ENCODE measurements at regions not wholly inside any gene's neighbourhood (a gene's known extent, or its start where the extent isn't known, plus 50 kb on each side); places are given as distances from the start of the nearest gene placed in this dataset.
"Not testable (repeated sequence)": the region's sequence is repeated elsewhere in the genome, so short reads cannot be mapped to it uniquely, and the experiment has no call there.

DNA sequence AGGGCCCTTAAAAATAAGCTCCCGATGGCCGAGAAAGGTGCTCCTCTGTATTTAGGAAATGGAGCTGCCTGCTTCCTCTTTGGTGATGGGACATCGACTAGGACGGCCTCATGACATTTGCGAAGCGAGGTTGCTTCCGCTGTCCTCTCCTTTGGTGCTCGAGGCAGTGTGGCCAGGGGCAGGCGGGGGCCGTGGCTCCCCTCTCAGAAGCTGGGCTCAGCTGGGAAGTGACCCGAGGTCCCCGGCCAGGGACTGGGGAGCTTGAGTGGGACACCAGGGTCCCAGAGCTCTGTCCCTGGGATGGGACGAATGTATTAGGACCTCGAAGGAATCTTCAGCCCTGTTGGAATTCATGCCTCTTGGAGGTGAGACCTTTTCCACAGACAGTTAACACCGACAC, 151.1 kb downstream of the CTTN start:
- no peak for DNase-seq (ENCODE audit: low spot score)

DNA sequence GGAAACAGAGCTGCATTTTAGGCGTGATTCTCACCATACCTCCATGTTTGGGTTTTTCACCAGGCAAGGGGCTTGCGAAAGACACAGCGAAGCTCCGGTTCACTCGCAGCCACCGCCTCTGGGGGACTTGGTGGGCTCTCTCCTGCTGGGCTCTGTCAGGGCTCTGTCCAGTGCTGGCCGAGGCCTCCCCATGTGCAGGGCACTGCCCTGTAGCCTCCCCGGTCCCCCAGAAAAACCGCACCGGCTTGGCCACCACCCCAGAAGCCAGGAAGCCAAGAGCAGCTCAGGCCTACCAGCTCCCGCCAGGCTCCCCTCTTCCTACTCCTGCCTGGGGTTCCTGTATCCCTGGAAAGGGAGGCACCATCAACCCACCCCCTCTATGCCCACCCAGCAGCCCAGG, 151.5 kb downstream of the CTTN start:
- DNase-seq (ENCODE audit: low spot score), result no peak

DNA sequence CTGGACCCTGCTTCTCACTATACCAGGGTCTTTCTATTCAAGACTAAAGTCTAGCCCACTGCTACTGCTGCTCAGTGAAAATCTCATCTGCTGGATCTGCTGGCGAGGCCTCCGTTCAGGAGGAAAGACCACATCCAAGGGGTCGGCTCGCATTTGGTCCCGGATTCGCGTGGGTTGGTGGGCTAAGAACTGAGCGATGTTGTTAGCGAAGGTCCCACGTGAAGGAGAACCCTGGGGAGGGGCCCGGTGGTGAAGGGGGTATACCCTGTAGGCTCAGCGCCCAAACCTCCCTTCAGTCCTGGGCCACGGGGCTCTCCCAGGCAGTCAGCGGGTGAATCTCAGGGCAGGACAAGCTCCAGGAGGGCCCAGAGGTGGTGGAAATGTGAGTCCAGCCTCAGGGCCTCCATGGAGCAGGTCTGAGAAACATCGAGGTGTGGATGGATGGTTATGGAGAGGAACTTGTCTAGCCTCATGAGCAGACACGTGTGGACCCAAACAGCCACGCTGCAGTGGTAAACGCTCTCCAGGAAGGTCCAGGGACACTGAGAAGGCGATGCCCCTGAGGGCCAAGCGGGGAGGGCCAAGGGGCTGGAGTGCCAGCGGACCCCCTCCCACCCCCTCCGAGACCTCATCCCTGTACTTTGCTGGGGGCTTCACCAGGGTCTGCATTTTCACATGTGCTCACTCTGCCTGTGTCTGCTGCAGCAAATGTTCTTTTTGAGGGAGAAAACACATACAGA, 152.3 kb downstream of the CTTN start:
- no peak for DNase-seq (ENCODE audit: low spot score)

DNA sequence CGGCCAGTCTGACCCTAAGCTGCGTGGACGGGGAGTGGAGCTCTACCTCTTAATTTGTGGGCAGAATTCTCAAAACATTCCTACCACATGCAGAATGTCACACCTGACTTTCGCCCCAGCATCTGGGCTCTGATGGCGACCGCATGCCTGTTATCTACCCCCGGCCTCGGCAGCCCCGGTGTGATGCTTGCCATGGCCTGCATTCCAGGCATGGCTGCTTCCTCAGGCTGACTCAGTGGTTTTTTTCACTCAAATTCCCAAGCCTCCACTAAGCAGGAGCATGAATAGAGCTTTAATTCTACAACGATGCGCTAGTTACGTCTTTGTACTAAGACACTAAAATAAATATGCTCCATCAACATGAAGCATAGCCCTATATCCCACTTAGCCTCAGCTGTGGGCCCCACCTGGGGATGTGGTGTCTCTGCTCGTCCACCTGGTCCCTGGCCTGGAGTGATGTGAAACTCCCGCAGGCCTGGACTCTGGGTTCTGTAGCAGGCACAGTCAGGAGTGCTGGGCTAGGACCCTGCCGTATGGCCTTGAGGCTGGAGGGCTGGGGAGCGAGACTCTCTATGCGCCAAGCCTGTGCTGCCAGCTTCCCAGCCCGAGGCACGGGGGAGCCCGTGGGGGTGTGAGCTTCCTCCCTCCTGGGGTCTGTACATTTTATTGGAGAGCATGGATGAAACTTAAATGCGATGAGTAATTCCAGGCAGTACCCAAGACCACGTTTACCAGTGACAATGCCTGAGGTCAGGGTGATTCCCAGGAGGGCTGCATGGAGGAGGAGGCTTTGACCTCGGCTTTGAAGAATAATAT, 153.2 kb downstream of the CTTN start:
- DNase-seq (ENCODE audit: low spot score), result peak; percentile 28

DNA sequence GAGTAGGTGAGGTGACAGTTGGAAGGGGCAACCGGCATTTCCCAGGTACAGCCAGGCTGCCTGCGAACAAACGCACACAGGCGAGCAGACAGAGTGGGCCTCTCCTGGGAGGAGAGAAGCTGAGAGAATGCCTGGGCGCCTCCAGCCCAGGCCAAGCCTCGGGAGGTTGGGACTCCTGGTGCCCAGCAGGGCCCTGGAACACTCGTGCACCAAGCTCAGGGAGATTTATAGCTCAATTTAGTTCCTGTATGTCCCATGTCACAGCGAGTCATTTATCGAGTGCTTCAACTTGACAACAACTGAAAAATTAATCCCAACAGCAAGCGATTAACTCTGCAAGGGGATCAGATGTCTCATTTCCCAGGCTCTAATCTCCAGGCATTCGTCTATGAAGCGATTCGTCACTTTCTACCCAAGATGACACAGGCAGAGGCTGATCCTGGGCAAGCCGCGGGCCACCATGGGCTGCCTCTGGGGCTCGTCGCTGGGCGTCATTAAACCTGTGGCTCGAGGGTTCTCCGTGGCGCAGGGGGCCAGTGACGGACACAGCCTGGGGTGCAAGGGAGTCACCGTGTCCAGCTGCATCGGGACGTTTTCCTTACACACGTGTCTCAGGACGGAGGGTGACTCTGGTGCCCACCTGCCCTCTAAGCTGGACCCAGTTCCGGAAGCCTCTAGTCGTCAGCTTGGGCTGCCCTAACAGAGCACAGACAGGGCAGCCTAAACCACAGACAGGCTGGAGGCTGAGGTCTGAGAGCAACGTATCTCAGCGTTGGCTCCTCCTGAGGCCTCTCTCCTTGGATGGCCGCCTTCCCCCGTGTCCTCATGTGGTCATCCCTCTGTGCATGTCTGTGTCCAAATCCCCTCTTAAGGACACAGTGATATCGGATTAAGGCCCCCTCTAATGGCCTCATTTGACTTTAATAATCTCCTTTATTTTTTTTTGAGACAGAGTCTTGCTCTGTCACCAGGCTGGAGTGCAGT, 154.1 kb downstream of the CTTN start:
- no peak for DNase-seq (ENCODE audit: low spot score)

DNA sequence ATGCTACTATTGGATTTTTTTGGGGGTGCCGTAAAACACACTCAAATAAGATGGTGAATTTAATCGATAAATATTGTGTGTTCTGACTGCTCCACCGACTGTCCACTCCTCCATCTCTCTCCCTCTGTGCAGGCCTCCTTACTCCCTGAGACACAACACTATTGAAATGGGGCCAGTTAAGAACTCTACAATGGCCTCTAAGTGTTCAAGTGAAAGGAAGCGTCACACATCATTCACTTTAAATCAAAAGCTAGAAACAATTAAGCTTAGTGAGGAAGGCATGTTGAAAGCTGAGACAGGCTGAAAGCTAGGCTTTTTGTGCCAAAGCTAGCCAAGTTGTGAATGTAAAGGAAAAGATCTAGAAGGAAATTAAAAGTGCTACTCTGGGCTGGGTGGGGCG, 156.7 kb downstream of the CTTN start:
- no peak for DNase-seq (ENCODE audit: low spot score)

DNA sequence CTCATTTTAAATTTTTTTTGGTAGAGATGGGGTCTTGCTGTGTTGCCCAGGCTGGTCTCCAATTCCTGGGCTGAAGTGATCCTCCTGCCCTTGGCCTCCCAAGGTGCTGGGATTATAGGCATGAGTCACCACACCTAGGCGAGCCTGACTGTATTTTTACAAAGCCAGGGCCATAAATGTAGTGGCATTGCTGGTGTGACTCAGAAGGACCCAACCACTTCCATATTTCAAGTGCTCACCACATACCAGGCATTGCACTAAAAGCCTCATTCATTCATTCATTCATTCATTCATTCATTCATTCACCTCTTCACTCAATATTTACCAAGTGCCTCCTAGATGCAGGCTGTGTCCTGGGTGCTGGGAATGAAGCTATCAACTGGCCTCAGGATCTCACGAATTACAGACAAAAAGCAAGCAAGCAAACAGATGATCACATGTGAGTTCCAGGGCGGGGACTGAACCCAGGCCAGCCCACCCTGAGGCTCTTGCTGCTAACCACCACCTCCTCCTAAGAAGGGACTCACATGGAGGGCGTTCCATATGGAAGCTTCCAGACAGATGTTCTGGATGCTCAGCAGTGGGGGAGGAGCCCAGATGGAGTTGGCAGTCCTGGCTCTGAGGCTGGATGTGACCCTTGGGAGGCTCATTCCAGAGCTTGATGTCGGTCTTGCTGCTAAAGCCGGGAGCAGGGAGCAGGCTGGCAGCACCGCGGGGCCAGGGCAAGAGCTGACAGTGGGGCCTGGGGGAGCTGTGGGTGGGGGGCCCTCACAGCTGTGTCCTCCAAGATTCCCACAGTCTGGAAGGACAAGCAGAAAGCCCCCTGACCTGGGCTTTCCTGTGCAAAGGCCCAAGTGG, 158.8 kb downstream of the CTTN start:
- DNase-seq (ENCODE audit: low spot score), result peak; percentile 82

DNA sequence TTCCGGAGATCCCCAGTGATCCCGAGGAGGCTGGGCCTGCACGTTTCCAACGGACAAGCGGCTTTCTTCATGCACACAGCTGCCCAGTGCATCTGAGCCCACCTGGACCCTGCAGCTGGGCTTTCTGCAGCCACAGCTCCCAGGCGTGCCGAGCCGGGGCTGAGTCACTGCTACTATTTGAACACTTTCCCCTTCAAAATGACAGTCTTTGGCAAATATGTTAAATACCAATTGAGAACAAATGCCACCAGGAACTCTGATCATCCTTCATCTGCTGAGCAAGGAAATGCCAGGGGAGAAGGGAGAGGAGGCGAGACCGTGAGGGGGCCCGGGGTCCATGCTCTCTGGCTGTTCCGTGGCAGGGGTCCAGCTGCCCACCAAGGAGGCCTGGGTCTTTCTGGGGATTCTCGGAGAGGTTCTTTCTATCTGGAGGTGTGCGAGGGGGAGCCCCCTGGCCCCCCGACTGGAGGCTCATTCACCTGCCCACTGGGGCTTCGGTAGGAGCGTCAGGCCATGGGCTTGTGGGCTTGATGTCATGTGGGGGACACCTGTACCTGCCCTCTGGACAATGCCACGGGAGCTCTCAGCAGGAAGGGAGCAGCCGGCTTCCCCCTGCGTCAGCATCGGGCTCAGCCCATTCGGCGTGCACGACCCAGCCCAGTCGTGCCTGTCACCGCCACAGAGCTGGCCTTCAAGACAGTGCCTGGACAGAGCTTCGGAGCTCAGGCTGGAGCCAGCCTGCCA, 159.6 kb downstream of the CTTN start:
- no peak for DNase-seq (ENCODE audit: low spot score)

DNA sequence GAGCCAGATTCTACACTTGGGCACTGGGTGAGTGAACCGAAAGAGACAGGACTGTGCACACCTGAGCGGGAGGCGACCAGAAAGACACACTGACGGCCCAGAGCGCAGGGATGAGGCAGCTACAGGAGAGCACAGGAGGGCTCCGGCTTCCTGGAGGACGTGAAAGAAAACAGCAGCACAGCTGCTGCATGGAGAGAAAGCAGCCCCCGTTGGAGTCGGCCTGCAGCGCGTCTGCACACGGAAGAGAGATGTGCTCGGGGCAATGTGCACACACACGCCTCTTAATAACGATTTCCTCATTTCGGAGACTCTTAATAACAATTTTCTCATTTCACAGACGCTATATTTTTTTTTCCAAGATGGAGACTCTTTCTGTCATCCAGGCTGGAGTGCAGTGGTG, 160.4 kb downstream of the CTTN start:
- no peak for DNase-seq (ENCODE audit: low spot score)

DNA sequence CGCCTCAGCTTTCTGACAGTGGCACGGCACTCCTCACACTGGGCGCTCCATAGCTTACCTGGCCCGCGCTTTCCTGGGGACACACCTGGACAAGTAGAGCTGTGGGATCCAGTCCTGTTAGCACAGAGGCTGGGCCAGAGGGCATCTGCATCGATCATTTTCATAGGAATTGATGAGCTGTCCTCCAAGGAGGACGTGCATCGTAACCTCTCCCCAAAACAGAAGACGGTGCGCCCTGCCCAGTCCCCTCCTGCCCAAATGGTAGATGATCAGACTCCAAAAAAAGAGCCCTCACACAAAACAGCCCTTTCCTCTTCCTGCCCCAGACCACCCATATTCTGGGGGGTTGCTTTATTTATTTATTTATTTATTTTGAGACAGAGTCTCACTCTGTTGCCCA, 161.2 kb downstream of the CTTN start:
- DNase-seq (ENCODE audit: low spot score), result no peak

DNA sequence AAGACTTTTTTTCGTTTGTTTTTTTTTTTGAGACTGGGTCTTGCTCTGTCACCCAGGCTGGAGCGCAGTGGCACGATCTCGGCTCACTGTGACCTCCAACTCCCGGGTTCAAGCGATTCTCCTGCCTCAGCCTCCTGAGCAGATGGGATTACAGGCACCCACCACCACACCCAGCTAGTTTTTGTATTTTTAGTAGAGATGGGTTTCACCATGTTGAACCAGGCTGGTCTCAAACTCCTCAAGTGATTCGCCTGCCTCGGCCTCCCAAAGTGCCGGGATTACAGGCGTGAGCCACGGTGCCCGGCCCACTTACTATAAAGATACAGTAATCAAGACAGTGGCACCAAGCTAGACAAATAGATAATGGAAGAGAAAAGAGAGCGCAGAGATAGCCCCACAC, 162.3 kb downstream of the CTTN start:
- DNase-seq (ENCODE audit: low spot score), result not testable (repeated sequence)

DNA sequence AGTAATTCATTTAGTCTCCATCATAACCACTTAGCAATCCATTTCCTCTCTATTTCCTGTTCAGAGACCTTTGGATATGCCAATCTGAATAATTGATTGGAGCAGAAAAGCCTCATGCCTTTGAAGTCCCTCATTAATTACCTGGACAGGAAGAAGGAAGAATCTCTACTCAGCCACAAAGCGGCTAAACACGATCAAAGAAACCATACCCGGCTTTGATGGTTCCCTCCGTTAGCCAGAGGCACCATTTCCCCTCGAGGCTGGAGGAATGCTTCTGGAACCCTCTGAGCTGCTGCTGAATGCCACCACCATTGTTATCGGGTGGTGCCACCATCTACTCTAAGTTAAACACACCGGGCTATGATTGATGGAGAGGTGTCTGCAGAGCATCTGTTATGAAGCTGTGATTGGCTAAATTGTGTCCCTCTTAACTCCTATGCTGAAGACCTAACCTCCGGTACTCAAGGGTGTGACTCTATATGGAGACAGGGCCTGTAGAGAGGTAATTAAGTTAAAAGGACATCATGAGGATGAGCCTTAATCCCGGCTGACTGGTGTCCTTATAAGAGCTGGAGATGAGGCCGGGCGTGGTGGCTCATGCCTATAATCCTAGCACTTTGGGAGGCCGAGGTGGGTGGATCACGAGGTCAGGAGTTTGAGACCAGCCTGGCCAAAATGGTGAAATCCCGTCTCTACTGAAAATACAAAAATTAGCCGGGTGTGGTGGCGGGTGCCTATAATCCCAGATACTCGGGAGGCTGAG, 168.6 kb downstream of the CTTN start:
- no peak for DNase-seq (ENCODE audit: low spot score)

DNA sequence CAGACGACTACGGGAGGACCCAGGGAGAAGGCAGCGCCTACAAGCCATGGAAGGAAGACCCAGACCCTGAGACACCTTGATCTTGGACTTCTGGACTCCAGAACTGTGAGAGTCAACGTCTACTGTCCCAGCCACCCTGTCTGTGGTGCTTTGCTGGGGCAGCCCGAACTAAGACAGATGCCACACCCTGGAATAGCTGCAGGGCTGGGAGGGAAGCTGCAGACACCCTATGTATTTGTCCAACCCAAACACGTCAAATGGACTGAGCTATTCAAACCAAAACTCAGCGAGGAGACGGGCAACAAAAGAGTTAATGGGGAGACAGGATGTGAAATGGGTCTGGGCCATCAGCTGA, 169.3 kb downstream of the CTTN start:
- no peak for DNase-seq (ENCODE audit: low spot score)

DNA sequence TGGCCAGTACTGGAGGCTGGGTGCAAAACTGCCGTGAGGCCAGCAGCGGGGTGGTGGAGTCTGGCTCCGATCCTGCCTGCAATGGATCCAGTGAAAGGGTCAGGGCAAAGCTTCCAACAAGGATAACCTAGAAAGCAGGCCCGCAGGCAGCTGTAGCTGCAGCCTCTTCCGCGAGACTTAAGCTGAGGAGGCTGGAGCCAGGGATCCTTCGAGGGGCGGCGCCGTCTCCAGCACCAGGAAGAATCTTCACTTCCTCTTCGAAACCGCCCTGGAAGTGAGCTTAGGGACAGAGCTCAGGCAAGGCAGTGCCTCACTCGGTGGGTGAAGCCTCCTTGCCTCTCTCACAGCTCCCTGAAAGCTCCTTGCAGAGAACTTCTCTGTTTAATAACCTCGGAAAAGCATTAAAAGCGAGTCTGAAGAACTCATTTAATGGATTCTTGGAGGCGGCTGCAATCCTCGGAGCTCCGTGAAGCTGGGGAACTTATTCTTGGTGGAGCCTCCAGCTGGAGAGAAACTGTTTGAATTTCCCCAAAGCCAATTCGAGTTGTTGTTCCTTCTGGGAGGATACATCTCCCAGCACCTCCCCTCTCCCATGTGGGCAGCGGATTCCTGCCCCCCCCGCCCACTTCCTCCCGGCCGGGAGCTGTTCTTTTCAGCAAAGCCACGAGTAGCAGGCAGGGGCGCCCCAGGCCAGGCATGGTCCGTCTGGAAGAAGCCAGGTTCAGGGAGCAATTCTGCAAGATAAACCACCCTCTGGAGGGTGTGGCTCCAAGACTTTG, 169.9 kb downstream of the CTTN start:
- no peak for DNase-seq (ENCODE audit: low spot score)

DNA sequence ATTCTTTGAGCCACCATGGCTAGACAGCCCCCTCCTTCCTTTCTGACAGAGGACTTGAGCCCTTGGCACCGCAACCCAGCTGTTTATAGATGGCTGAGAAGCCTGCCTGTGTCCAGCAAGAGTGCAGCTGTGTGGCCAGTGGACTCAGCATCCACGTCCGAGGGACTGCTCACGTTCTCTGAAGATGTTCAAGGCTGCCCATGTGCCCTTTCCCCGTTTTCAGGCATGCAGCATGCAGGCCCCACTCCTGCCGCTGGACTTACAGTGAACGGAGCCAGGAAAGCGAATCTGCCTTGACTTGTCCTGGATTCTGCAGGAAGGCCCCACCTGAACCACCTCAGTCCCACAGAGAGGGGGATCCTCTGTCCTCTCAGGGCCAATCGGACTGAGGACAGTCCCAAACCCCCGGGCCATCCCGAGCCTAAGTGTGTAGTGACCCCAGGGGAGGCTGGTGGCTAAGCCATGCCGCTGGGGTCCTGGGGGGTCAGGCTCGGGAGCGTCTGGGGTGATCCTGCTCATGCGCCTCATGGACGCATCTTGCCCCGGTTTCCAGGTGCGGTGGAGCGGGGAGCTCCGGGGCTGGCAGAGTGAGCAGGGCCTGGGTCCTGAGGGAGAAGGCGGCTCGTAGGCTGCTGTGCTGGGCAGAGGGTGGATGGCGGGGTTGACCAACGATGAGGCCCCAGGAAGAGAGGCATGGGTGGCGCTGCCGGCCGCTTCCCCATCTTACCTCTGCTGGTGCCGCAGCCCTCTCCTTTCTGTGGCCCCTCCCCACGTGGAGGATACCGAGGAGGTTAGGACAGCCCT, 170.7 kb downstream of the CTTN start:
- no peak for DNase-seq (ENCODE audit: low spot score)

DNA sequence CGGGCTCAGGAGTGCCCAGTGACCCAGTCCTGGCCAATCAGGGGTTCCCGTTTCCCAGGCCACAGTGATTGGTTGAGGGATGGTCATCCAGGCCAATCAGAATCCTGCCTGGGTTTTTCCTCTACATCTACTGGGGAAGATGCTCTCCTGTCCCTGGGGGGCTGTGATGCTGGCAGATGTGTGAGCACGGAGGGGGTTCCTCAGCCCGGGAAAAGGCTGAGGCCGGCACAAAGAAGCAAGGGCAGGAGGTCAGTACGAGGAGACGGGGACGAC, 171.2 kb downstream of the CTTN start:
- DNase-seq (ENCODE audit: low spot score), result no peak

DNA sequence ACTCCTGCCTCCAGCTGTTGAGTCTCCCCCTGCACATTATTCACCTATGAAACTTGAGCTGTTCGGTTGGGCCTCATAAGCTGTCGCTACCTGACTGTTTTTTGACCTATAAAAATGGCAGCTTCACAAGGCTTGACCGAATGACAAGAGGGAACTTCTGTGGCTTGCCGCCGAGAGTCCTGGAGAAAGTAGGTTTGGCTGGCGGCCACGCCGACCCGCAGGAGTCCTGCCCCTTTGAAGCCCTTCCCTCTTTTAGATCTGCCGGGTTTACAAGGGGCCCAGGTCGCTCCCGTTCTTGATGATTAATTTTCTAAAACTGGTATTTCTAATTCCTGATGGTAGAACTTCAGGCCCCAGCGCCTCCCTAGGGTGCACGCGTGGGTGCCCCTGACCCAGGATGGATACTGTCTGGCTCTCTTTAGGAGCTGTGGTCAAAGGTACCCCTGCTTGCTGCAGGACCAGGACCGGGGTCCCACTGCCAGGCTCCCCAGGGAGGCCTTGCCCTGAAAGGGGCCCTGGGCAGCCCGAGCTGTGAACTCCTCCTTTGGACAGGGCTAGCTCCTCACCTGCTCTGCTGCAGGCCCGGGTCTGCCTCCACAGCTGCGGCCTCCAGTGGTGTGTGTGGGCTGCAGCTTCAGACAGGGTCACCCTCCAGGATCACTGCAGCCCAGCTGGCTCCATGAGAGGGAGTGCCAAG, 171.8 kb downstream of the CTTN start:
- DNase-seq (ENCODE audit: low spot score), result no peak

All from kidney tubule cell (primary cell).